Neural cell (in vitro differentiated cells): ENCODE measurements at regions not wholly inside any gene's neighbourhood (a gene's known extent, or its start where the extent isn't known, plus 50 kb on each side); places are given as distances from the start of the nearest gene placed in this dataset.

Experiments used
- EP300 ChIP-seq: fragments of 450-650 bp; conservative IDR thresholded peaks from 2 replicates; pipeline ENCODE4 v1.6.1; 2014; ENCODE audit warnings: antibody characterized with exemption, mild to moderate bottlenecking, moderate library complexity; ENCODE audit not compliant: poor library complexity, severe bottlenecking
- MXI1 ChIP-seq: fragments of 450-650 bp; conservative IDR thresholded peaks from 2 replicates; pipeline ENCODE4 v1.6.1; 2014; ENCODE audit warnings: antibody characterized with exemption, mild to moderate bottlenecking; ENCODE audit not compliant: poor library complexity, severe bottlenecking
- RAD21 ChIP-seq: fragments of 450-650 bp; conservative IDR thresholded peaks from 2 replicates; pipeline ENCODE4 v1.6.1; 2014; ENCODE audit warnings: antibody characterized with exemption, mild to moderate bottlenecking, moderate library complexity
- SMC3 ChIP-seq: fragments of 450-650 bp; conservative IDR thresholded peaks from 2 replicates; pipeline ENCODE4 v1.6.1; 2014; ENCODE audit warnings: antibody characterized with exemption, mild to moderate bottlenecking, moderate library complexity; ENCODE audit not compliant: poor library complexity
- TAF1 ChIP-seq: IDR thresholded peaks from 2 replicates; pipeline ENCODE4 v1.6.1; 2012; ENCODE audit warnings: low read depth
- TF ChIP-seq, protein P1 (sequence below): IDR thresholded peaks from 2 replicates; pipeline ENCODE4 v1.6.1; 2012; ENCODE audit warnings: borderline replicate concordance
- TF ChIP-seq, protein P2 (sequence below): fragments of 450-650 bp; IDR thresholded peaks from 2 replicates; pipeline ENCODE4 v1.5.1; 2014; ENCODE audit warnings: antibody characterized with exemption, mild to moderate bottlenecking, moderate library complexity; ENCODE audit not compliant: poor library complexity, severe bottlenecking

DNA sequence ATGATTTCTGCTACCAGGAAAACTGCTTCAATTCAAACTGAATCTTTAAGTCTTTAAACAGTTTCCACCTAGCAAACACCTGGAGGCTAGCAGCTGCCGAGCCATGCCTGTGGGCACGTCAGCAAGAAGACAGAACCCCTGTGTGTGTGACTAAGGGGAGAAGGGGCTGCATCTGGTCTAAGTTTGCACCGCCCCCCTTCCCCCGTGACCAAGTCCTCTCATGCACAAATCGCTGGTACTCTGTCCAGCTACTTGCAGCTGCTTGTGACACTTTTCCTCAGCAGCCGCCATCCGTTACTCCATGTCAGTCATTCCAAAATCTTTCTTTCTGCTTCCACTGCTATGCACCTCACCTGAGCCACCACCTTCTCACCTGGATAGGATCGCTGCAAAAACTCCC is 355.0 kb downstream of the SS18 start:
- TF ChIP-seq, protein P1, sequence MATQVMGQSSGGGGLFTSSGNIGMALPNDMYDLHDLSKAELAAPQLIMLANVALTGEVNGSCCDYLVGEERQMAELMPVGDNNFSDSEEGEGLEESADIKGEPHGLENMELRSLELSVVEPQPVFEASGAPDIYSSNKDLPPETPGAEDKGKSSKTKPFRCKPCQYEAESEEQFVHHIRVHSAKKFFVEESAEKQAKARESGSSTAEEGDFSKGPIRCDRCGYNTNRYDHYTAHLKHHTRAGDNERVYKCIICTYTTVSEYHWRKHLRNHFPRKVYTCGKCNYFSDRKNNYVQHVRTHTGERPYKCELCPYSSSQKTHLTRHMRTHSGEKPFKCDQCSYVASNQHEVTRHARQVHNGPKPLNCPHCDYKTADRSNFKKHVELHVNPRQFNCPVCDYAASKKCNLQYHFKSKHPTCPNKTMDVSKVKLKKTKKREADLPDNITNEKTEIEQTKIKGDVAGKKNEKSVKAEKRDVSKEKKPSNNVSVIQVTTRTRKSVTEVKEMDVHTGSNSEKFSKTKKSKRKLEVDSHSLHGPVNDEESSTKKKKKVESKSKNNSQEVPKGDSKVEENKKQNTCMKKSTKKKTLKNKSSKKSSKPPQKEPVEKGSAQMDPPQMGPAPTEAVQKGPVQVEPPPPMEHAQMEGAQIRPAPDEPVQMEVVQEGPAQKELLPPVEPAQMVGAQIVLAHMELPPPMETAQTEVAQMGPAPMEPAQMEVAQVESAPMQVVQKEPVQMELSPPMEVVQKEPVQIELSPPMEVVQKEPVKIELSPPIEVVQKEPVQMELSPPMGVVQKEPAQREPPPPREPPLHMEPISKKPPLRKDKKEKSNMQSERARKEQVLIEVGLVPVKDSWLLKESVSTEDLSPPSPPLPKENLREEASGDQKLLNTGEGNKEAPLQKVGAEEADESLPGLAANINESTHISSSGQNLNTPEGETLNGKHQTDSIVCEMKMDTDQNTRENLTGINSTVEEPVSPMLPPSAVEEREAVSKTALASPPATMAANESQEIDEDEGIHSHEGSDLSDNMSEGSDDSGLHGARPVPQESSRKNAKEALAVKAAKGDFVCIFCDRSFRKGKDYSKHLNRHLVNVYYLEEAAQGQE, result no peak
- TF ChIP-seq RAD21, result no peak
- TF ChIP-seq MXI1, result no peak
- no peak for TF ChIP-seq SMC3
- TF ChIP-seq, protein P2, sequence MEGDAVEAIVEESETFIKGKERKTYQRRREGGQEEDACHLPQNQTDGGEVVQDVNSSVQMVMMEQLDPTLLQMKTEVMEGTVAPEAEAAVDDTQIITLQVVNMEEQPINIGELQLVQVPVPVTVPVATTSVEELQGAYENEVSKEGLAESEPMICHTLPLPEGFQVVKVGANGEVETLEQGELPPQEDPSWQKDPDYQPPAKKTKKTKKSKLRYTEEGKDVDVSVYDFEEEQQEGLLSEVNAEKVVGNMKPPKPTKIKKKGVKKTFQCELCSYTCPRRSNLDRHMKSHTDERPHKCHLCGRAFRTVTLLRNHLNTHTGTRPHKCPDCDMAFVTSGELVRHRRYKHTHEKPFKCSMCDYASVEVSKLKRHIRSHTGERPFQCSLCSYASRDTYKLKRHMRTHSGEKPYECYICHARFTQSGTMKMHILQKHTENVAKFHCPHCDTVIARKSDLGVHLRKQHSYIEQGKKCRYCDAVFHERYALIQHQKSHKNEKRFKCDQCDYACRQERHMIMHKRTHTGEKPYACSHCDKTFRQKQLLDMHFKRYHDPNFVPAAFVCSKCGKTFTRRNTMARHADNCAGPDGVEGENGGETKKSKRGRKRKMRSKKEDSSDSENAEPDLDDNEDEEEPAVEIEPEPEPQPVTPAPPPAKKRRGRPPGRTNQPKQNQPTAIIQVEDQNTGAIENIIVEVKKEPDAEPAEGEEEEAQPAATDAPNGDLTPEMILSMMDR, result no peak
- TF ChIP-seq TAF1, result no peak
- no peak for TF ChIP-seq EP300
